Trophoblast cell (in vitro differentiated cells and primary cell): ENCODE measurements at regions not wholly inside any gene's neighbourhood (a gene's known extent, or its start where the extent isn't known, plus 50 kb on each side); places are given as distances from the start of the nearest gene placed in this dataset.
A peak's percentile ranks its signal among the peaks of the same experiment; 100 is the strongest.

Experiments used
- DNase-seq, 2 donors: peaks; one replicate each; pipeline ENCODE4 v3.0.0-alpha.2; 2016
- H2AFZ ChIP-seq: 2 replicates; pipeline ENCODE4 v1.6.1; 2013; ENCODE audit warnings: low read length, moderate library complexity, mild to moderate bottlenecking; ENCODE audit not compliant: insufficient read depth, poor library complexity
- H2AK5ac ChIP-seq: 2 replicates; pipeline ENCODE4 v1.6.1; 2013; ENCODE audit warnings: mild to moderate bottlenecking, low read length
- H2BK120ac ChIP-seq: 2 replicates; pipeline ENCODE4 v1.6.1; 2013; ENCODE audit warnings: low read length, mild to moderate bottlenecking, moderate library complexity; ENCODE audit not compliant: insufficient read depth, poor library complexity
- H2BK12ac ChIP-seq: 2 replicates; pipeline ENCODE4 v1.6.1; 2013; ENCODE audit warnings: mild to moderate bottlenecking, low read length, moderate library complexity
- H2BK5ac ChIP-seq: 2 replicates; pipeline ENCODE4 v1.6.1; 2013; ENCODE audit warnings: low read length, low read depth, moderate library complexity, mild to moderate bottlenecking; ENCODE audit not compliant: poor library complexity
- H3K14ac ChIP-seq: 2 replicates; pipeline ENCODE4 v1.6.1; 2013; ENCODE audit warnings: mild to moderate bottlenecking, low read length
- H3K18ac ChIP-seq: 2 replicates; pipeline ENCODE4 v1.6.1; 2013; ENCODE audit warnings: mild to moderate bottlenecking, low read length
- H3K23ac ChIP-seq: 2 replicates; pipeline ENCODE4 v1.6.1; 2013; ENCODE audit warnings: low read length
- H3K27ac ChIP-seq: 2 replicates; pipeline ENCODE4 v1.5.1; 2013; ENCODE audit warnings: low read depth, mild to moderate bottlenecking, inconsistent platforms, low read length, moderate library complexity
- H3K27me3 ChIP-seq: 2 replicates; pipeline ENCODE4 v1.6.1; 2013; ENCODE audit warnings: inconsistent platforms, mild to moderate bottlenecking, low read length, moderate library complexity; ENCODE audit not compliant: insufficient read depth
- H3K36me3 ChIP-seq, 2 experiments: 1 replicate in 1 of 2; 2 replicates in 1 of 2; pipeline ENCODE4 v1.6.1; 2013; ENCODE audit warnings: low read length in 2 of 2, mild to moderate bottlenecking in 2 of 2, moderate library complexity in 1 of 2; ENCODE audit not compliant: insufficient read depth in 2 of 2, control insufficient read depth in 1 of 2
- H3K4ac ChIP-seq: 2 replicates; pipeline ENCODE4 v1.6.1; 2013; ENCODE audit warnings: low read depth, mild to moderate bottlenecking, low read length, moderate library complexity
- H3K4me1 ChIP-seq, 2 experiments: 1 replicate in 1 of 2; 2 replicates in 1 of 2; pipeline ENCODE4 v1.6.1; 2013; ENCODE audit warnings: low read length in 2 of 2, mild to moderate bottlenecking in 2 of 2, moderate library complexity in 1 of 2; ENCODE audit not compliant: insufficient read depth in 2 of 2, control insufficient read depth in 1 of 2
- H3K4me2 ChIP-seq: 2 replicates; pipeline ENCODE4 v1.6.1; 2013; ENCODE audit warnings: inconsistent platforms, mild to moderate bottlenecking, low read length, moderate library complexity
- H3K4me3 ChIP-seq: 2 replicates; pipeline ENCODE4 v1.5.1; 2013; ENCODE audit warnings: mild to moderate bottlenecking, low read depth, low read length, inconsistent platforms
- H3K79me1 ChIP-seq: one replicate; pipeline ENCODE4 v1.6.1; 2013; ENCODE audit warnings: low read length
- H3K79me2 ChIP-seq: 2 replicates; pipeline ENCODE4 v1.6.1; 2013; ENCODE audit warnings: low read length, mild to moderate bottlenecking; ENCODE audit not compliant: control insufficient read depth, insufficient read depth, poor library complexity
- H3K9ac ChIP-seq: 2 replicates; pipeline ENCODE4 v1.6.1; 2013; ENCODE audit warnings: mild to moderate bottlenecking, low read length
- H3K9me3 ChIP-seq: 2 replicates; pipeline ENCODE4 v1.6.1; 2013; ENCODE audit warnings: low read depth, mild to moderate bottlenecking, control low read depth, inconsistent platforms, low read length; ENCODE audit not compliant: insufficient read depth
- H4K12ac ChIP-seq: 2 replicates; pipeline ENCODE4 v1.6.1; 2013; ENCODE audit warnings: low read depth, mild to moderate bottlenecking, low read length, moderate library complexity
- H4K8ac ChIP-seq: 2 replicates; pipeline ENCODE4 v1.6.1; 2013; ENCODE audit warnings: low read depth, mild to moderate bottlenecking, low read length, moderate library complexity
- H4K91ac ChIP-seq: one replicate; pipeline ENCODE4 v1.6.1; 2013; ENCODE audit warnings: low read depth, mild to moderate bottlenecking, low read length, moderate library complexity
- WGBS: extraction: QIAGEN DNeasy Blood & Tissue Kit; methylation state at CpG from one replicate; pipeline ENCODE4 v1.1.7; 2013; ENCODE audit warnings: missing lambda C conversion rate; ENCODE audit not compliant: insufficient read length, insufficient coverage; ENCODE audit errors: extremely low coverage; 5-methylcytosine and 5-hydroxymethylcytosine counted together

- H3K4me2 ChIP-seq: no peak overlapping the region
- H3K9ac ChIP-seq: no peak overlapping the region
- H2BK5ac ChIP-seq: no peak overlapping the region
- no peak overlapping the region for H3K4ac ChIP-seq
- no peak overlapping the region for H3K4me3 ChIP-seq
- WGBS: no CpG with 5 or more reads among the region's 1 CpG
- DNase-seq: no peak
- H2BK12ac ChIP-seq: no peak overlapping the region
- no peak overlapping the region for H4K12ac ChIP-seq
- H4K8ac ChIP-seq: no peak overlapping the region
- no peak overlapping the region for H2BK120ac ChIP-seq
- H3K14ac ChIP-seq: no peak overlapping the region
- H3K36me3 ChIP-seq: no peaks in the 10 kb centered on the region
- H3K23ac ChIP-seq: no peak overlapping the region
- no peaks in the 10 kb centered on the region for H3K4me1 ChIP-seq
- H3K9me3 ChIP-seq: no peaks in the 10 kb centered on the region
- no peaks in the 10 kb centered on the region for H3K79me1 ChIP-seq
- no peak overlapping the region for H3K27ac ChIP-seq
- H3K79me2 ChIP-seq: no peaks in the 10 kb centered on the region
- H4K91ac ChIP-seq: no peak overlapping the region
- H3K18ac ChIP-seq: no peak overlapping the region
- no peak overlapping the region for H2AK5ac ChIP-seq
- H3K27me3 ChIP-seq: no peaks in the 10 kb centered on the region
- H2AFZ ChIP-seq: no peak overlapping the region
Measured at GRCh38 chr7:91541641-91542040, 277.4 kb downstream of the FZD1 start.

GRCh38 chr7:91543646-91544045 is 279.4 kb downstream of the FZD1 start:
- H3K4me1 ChIP-seq: no peaks in the 10 kb centered on the region
- DNase-seq: peak in 1 of 2 donors; percentile 17
- H4K91ac ChIP-seq: no peak overlapping the region
- no peaks in the 10 kb centered on the region for H3K27me3 ChIP-seq
- no peaks in the 10 kb centered on the region for H3K79me1 ChIP-seq
- H3K27ac ChIP-seq: no peak overlapping the region
- no peaks in the 10 kb centered on the region for H3K36me3 ChIP-seq
- no peaks in the 10 kb centered on the region for H3K9me3 ChIP-seq
- no peak overlapping the region for H3K4me3 ChIP-seq
- no peak overlapping the region for H2BK12ac ChIP-seq
- H3K14ac ChIP-seq: no peak overlapping the region
- no CpG with 5 or more reads among the region's 1 CpG for WGBS
- no peak overlapping the region for H4K12ac ChIP-seq
- no peak overlapping the region for H3K23ac ChIP-seq
- H4K8ac ChIP-seq: no peak overlapping the region
- H3K79me2 ChIP-seq: no peaks in the 10 kb centered on the region
- H2AFZ ChIP-seq: no peak overlapping the region
- no peak overlapping the region for H2AK5ac ChIP-seq
- no peak overlapping the region for H3K4me2 ChIP-seq
- H2BK120ac ChIP-seq: no peak overlapping the region
- H3K9ac ChIP-seq: no peak overlapping the region
- no peak overlapping the region for H2BK5ac ChIP-seq
- no peak overlapping the region for H3K18ac ChIP-seq
- H3K4ac ChIP-seq: no peak overlapping the region

GRCh38 chr7:91549878-91550277 is 285.6 kb downstream of the FZD1 start:
- WGBS: no CpG with 5 or more reads among the region's 1 CpG
- Histone ChIP-seq H3K23ac (peak overlapping the region; percentile 9), H2BK12ac (peak overlapping the region; percentile 4), H3K14ac (no peak overlapping the region), H3K79me1 (peaks cover 6% of the 10 kb centered on the region), H4K8ac (no peak overlapping the region), H2AK5ac (peak overlapping the region; percentile 35), H3K9me3 (no peaks in the 10 kb centered on the region), H3K18ac (no peak overlapping the region), H2BK5ac (no peak overlapping the region), H4K12ac (no peak overlapping the region), H3K4me1 (peaks cover 2 to 10% of the 10 kb centered on the region in 2 experiments), H3K27me3 (no peaks in the 10 kb centered on the region), H3K9ac (no peak overlapping the region), H3K4me3 (no peak overlapping the region), H3K36me3 (no peaks in the 10 kb centered on the region), H3K4ac (no peak overlapping the region), H3K79me2 (no peaks in the 10 kb centered on the region), H4K91ac (no peak overlapping the region), H2AFZ (no peak overlapping the region), H3K27ac (no peak overlapping the region), H2BK120ac (no peak overlapping the region), H3K4me2 (no peak overlapping the region)
- no peak for DNase-seq

GRCh38 chr7:91550931-91551330 is 286.7 kb downstream of the FZD1 start:
- no CpG with 5 or more reads among the region's 1 CpG for WGBS
- H3K14ac ChIP-seq: no peak overlapping the region
- no peak overlapping the region for H2BK5ac ChIP-seq
- no peak overlapping the region for H2BK12ac ChIP-seq
- no peak overlapping the region for H2AK5ac ChIP-seq
- H3K79me2 ChIP-seq: no peaks in the 10 kb centered on the region
- no peak overlapping the region for H3K9ac ChIP-seq
- H4K91ac ChIP-seq: no peak overlapping the region
- H3K9me3 ChIP-seq: no peaks in the 10 kb centered on the region
- DNase-seq: no peak
- H4K12ac ChIP-seq: no peak overlapping the region
- H3K27ac ChIP-seq: no peak overlapping the region
- H3K27me3 ChIP-seq: no peaks in the 10 kb centered on the region
- no peaks in the 10 kb centered on the region for H3K36me3 ChIP-seq
- H2AFZ ChIP-seq: no peak overlapping the region
- H4K8ac ChIP-seq: no peak overlapping the region
- H3K4me2 ChIP-seq: no peak overlapping the region
- H3K79me1 ChIP-seq: peaks cover 6% of the 10 kb centered on the region
- H3K18ac ChIP-seq: no peak overlapping the region
- H3K4ac ChIP-seq: no peak overlapping the region
- no peak overlapping the region for H3K23ac ChIP-seq
- H2BK120ac ChIP-seq: no peak overlapping the region
- peaks cover 2 to 10% of the 10 kb centered on the region in 2 experiments for H3K4me1 ChIP-seq
- H3K4me3 ChIP-seq: no peak overlapping the region
